ENCODE measurements at regions not wholly inside any gene's neighbourhood (a gene's known extent, or its start where the extent isn't known, plus 50 kb on each side); places are given as distances from the start of the nearest gene placed in this dataset.

GRCh38 chr2:65611488-65611887 lies 179.1 kb upstream of the SPRED2 start:
- Histone ChIP-seq H3K9ac (ENCODE audit: low read length) (no peak overlapping the region), H3K4me3 (ENCODE audit: insufficient read depth, low read length, poor library complexity, severe bottlenecking) (no peak overlapping the region), H3K79me2 (ENCODE audit: insufficient read depth, low read length) (no peaks in the 10 kb centered on the region), H3K27me3 (ENCODE audit: low read length) (no peaks in the 10 kb centered on the region), H3F3A (ENCODE audit: insufficient read depth) (peaks cover 12% of the 10 kb centered on the region), H3K9me2 (replicated peaks; ENCODE audit: insufficient read depth, low read length) (no peaks in the 10 kb centered on the region), H4K20me1 (ENCODE audit: low read depth, low read length) (no peaks in the 10 kb centered on the region), H3K4me2 (ENCODE audit: low read depth, low read length, poor library complexity, severe bottlenecking) (no peak overlapping the region), H3K27ac (ENCODE audit: low read depth, low read length) (no peak overlapping the region), H2AFZ (ENCODE audit: low read depth, low read length, severe bottlenecking) (no peak overlapping the region), H3K9me3 (ENCODE audit: insufficient read depth, low read length) (no peaks in the 10 kb centered on the region), H3K36me3 (ENCODE audit: low read length) (no peaks in the 10 kb centered on the region)
- TF ChIP-seq EZH2phosphoT487 (conservative IDR thresholded peaks at IDR 0.05; ENCODE audit: low read length) (no peak), CTCF (IDR thresholded peaks at IDR 0.05; ENCODE audit: insufficient read depth, low read length, poor library complexity, severe bottlenecking) (no peak)

GRCh38 chr2:65608916-65609315 lies 176.5 kb upstream of the SPRED2 start:
- no peak for TF ChIP-seq EZH2phosphoT487 (conservative IDR thresholded peaks at IDR 0.05; ENCODE audit: low read length)
- TF ChIP-seq CTCF (IDR thresholded peaks at IDR 0.05; ENCODE audit: insufficient read depth, low read length, poor library complexity, severe bottlenecking) = no peak
- Histone ChIP-seq H4K20me1 (ENCODE audit: low read depth, low read length) (no peaks in the 10 kb centered on the region), H3K36me3 (ENCODE audit: low read length) (no peaks in the 10 kb centered on the region), H3K9ac (ENCODE audit: low read length) (no peak overlapping the region), H3F3A (ENCODE audit: insufficient read depth) (peaks cover 36% of the 10 kb centered on the region), H3K79me2 (ENCODE audit: insufficient read depth, low read length) (no peaks in the 10 kb centered on the region), H3K4me2 (ENCODE audit: low read depth, low read length, poor library complexity, severe bottlenecking) (no peak overlapping the region), H3K9me3 (ENCODE audit: insufficient read depth, low read length) (no peaks in the 10 kb centered on the region), H3K9me2 (replicated peaks; ENCODE audit: insufficient read depth, low read length) (no peaks in the 10 kb centered on the region), H3K27ac (ENCODE audit: low read depth, low read length) (no peak overlapping the region), H3K27me3 (ENCODE audit: low read length) (no peaks in the 10 kb centered on the region), H3K4me3 (ENCODE audit: insufficient read depth, low read length, poor library complexity, severe bottlenecking) (no peak overlapping the region), H2AFZ (ENCODE audit: low read depth, low read length, severe bottlenecking) (no peak overlapping the region)

- Histone ChIP-seq H2AFZ (ENCODE audit: low read depth, low read length, severe bottlenecking) (no peak overlapping the region), H3K4me2 (ENCODE audit: low read depth, low read length, poor library complexity, severe bottlenecking) (no peak overlapping the region)
Measured at GRCh38 chr2:65608466-65608865, 176.1 kb upstream of the SPRED2 start.

More at GRCh38 chr2:65608466-65608865, 176.1 kb upstream of the SPRED2 start:
- TF ChIP-seq EZH2phosphoT487 (conservative IDR thresholded peaks at IDR 0.05; ENCODE audit: low read length) = no peak
- TF ChIP-seq CTCF (IDR thresholded peaks at IDR 0.05; ENCODE audit: insufficient read depth, low read length, poor library complexity, severe bottlenecking) = no peak
- no peak overlapping the region for H3K4me3 ChIP-seq (ENCODE audit: insufficient read depth, low read length, poor library complexity, severe bottlenecking)
- no peaks in the 10 kb centered on the region for H3K79me2 ChIP-seq (ENCODE audit: insufficient read depth, low read length)
- no peaks in the 10 kb centered on the region for H3K9me2 ChIP-seq (replicated peaks; ENCODE audit: insufficient read depth, low read length)
- no peaks in the 10 kb centered on the region for H4K20me1 ChIP-seq (ENCODE audit: low read depth, low read length)
- H3K9ac ChIP-seq (ENCODE audit: low read length) = no peak overlapping the region
- H3K27me3 ChIP-seq (ENCODE audit: low read length) = no peaks in the 10 kb centered on the region
- H3K27ac ChIP-seq (ENCODE audit: low read depth, low read length) = no peak overlapping the region
- H3F3A ChIP-seq (ENCODE audit: insufficient read depth) = peaks cover 37% of the 10 kb centered on the region
- H3K9me3 ChIP-seq (ENCODE audit: insufficient read depth, low read length) = no peaks in the 10 kb centered on the region
- no peaks in the 10 kb centered on the region for H3K36me3 ChIP-seq (ENCODE audit: low read length)
